HG03139 (cell line): ENCODE measurements at regions not wholly inside any gene's neighbourhood (a gene's known extent, or its start where the extent isn't known, plus 50 kb on each side); places are given as distances from the start of the nearest gene placed in this dataset.

Source experiments
- ATAC-seq: cut with Tn5 transposase; IDR thresholded peaks from one replicate; pipeline ENCODE4 v1.9.1; 2021; ENCODE audit not compliant: unreplicated experiment

DNA sequence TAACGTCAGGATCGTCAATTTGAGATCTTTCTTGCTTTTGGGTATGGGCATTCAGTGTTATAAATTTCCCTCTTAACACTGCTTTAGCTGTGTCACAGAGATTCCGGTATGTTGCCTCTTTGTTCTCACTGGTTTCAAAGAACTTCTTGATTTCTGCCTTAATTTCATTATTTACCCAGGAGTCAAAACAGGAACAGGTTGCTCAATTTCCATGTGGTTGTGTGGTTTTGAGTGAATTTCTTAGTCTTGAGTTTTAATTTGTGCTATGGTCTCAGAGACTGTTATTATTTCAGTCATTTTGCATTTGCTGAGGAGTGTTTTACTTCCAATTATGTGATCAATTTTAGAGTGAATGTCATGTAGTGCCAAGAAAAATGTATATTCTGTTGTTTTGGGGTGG is 153.1 kb downstream of the PCDH17 start:
- ATAC-seq = no peak

DNA sequence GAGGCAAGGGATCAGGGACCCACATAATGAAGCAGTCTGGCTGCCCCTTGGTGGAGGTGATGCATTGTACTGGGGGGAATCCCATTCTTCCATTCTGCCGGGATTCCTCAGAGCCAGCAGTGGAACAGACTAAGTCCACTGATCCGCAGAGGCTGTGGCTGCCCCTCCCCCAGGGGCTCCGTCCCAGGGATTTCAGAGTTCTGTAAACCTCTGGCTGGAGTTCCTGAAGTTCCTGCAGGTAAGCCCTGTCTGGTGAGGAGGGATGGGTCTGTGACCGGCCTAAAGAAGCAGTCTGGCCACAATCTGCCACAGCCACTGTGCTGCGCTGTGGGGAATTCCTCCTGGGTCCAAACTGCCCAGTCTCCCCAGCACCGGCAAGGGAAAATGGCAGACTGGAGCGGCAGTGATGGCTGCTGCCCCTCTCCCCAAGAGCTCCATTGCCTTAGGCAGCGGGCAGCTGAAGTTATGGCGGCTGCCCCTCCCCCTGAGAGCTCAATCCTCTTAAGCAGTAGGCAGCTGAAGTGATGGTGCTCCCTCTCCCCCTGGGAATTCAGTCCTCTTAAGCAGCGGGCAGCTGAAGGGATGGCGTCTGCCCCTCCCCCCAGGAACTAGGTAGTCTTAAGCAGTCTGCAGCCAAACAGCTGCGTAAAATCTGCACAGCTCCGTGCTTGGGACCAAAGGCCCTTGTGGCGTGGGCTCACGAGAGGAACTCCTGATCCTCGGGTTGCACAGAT is 155.7 kb downstream of the PCDH17 start:
- no peak for ATAC-seq

DNA sequence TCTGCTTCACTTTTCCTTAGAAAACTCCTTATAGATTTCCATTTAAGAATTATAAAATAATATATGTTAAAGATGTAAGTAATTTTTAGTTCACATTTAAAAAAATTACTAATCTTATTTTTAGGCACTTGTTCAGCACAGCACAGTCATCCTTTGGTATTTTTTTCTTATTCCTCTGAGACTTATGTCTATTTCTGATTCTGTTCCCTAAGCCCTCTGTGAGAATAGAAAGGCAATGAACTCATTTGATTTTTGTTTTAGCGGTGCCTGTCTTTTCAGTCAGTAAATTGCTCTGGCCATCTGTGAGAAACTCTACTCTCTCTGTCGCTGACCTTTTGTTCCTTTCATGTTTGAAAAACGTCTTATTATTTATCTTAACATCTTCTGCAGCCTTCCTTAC is 168.1 kb downstream of the PCDH17 start:
- ATAC-seq = no peak

DNA sequence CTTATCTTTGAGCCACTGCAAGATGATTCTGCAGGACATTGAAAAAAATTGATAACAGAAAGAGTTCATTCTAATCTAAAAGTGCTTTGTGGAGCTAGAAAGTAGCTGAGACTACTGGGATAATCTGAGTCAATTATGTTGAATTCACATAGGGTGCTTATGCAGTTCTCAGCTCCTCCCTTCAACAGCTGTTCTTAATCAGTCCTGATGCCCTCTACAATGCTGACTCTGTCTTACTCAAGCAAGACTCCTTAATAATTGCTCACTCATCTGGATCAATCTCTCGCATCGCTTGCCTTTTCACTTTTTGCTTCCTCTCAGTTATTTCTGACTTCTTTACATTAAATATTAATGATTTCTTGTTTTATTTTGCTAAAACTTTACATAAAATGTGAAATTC is 182.1 kb downstream of the PCDH17 start:
- ATAC-seq = no peak

DNA sequence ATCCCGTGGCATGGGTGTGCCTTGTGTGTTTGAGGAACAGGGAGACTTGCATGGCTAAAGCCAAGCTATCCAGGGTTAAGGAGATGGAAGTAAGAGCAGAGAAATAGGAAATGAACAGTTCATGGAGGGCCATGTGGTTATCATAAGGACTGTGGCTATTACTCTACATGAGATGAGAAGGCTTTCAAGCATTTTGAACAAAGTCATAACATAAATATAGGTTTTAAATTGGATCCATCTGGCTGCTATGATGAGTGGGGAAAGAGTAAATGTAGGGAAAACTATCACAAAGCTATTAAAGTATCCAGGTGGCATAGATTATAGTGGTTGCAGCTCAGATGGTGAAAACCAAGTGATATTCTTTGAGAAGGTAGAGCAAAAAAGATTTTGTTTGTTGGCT is 184.1 kb downstream of the PCDH17 start:
- ATAC-seq = no peak

DNA sequence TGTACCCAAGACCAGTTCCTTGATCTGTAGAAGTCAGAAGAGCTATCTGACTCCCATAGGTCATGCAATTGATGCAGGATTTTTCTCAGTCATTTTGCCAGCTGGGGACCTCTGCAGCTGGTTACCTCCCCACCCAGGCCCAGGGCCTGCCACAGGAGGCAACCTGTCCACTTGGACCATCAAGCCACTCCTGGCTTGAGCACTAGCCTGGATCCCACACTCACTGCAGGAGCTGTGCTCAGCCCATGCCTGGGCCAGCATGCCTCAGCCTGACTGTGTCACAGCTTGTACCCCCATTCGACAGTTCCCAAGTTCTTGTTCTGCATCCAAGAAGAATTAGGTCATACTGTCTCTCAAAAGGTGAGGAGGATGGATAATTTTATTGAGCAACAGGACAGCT is 189.4 kb downstream of the PCDH17 start:
- no peak for ATAC-seq

DNA sequence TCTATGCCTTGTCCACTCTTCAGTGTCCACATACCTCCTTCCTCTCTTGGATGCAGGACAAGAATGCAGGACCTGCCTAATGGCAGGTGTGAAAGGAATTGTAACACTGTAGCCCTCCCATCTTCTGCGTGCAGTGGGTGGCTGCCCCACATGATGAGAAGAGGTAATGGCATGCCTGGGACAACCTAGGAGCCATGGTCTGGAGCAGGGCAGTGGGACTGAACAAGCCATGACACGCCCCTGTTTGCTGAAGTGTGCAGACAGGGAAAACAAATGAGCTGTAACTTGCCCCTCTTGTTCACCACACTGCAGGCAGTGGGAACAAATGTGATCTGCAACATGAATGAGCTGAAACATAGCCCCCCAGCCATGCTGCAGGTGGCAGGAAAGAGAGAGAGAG is 192.2 kb downstream of the PCDH17 start:
- no peak for ATAC-seq

DNA sequence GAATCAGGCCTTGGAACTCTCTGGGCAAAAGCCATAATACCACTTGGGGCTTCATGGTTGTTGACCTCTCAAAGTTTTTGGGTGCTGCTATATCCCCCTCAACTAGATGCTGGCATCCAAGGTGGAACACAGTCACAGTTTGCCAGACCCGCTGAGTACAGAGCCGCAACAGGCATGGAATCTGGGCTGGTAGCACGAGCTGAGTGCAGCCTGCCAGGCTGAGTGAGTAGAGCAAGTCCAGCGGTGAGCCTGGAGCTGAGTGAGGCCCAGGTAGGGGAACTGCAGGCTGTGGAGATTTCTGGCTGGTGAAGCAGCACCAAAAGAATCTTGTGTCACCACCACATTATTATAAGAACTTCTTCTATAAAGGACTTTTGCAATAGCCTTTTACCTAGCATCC is 192.6 kb downstream of the PCDH17 start:
- no peak for ATAC-seq

DNA sequence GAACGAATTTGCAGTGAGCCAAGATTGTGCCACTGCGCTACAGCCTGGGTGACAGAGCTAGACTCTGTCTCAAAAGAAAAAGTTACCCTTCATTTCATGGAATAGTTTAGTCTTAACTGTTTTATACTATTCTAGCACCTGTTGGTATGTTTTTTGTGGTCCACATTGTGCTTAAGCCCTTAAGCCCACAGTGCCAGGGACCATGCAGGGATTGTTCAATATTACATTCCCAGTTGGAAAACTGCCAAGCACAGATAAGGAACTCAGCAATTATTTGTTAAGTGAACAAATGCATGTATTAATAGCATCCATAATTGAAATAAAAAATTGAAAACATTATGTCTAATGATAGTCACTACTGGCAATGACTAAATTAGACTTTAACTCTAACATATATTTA is 193.5 kb downstream of the PCDH17 start:
- no peak for ATAC-seq

DNA sequence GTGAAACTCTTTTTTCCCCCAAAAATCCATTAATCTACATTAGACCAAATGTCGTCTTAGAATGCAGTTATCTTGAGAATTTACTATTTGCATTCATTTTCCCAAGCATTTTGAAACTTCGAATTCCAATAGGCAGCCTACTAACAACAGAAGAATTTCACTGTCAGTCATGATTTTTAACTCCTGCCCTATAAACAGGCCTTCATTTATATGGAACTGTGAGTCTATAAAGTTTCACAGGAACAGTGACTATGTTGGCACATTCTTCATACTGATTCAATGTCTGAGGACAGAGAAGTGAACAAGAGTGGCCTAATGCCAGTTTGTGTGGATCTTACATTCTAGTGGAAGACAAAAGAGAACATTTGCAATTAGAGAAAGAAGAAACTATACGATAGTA is 198.0 kb downstream of the PCDH17 start:
- ATAC-seq = no peak

DNA sequence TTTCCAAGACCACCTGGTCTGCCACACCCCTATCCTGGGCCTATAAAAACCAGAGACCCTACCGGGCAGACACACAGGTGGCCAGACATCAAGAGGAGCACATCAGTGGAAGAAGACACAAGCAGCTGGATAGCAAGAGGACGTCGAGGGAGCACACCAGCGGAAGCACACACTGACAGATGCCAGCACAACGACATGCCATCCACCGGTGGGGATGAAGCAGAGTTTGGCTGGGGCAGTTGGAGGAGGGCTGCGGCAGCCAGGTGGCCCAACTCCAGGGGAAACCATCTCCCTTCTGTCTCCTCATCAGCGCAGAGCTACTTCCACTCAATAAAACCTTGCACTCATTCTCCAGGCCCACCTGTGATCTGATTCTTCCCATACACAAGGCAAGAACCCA is 200.6 kb downstream of the PCDH17 start:
- ATAC-seq = no peak

DNA sequence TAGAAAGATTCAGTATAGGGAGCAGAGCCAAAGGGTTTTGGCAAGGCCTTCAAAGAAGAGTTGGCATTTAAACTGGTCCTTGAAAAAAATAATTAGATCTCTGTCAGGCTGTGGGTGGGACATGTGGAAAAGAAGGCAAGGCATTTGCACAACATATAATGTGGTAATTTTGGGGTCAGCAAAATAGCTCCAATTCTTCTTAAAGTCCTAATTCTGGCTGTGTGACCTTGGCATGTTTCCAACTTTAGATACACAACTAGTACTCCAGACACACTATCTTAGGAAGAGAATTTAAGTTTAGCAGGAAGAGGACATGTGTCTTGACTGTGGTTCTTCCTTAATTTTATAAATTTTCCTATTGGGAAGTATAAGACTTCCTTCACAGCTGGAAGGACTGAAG is 206.3 kb downstream of the PCDH17 start:
- ATAC-seq = no peak

DNA sequence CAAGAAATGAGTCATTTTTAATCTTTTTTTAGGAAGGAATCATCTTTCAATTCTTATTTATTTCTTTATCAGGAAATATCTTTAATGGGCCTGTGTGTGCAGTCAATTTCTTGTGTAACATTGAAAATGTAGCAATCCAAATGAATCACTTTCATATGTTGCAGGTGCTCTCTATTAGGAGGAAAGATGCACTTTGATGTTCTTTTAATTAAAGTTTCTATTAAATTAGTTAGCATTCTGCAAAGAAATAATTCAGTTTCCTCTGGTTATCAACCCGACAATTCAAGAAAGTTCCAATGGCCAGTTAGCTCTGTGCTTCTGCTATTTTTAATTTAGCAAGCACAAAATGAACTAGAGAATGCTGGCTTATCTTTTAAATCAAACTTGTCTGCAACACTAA is 212.0 kb downstream of the PCDH17 start:
- ATAC-seq = no peak

DNA sequence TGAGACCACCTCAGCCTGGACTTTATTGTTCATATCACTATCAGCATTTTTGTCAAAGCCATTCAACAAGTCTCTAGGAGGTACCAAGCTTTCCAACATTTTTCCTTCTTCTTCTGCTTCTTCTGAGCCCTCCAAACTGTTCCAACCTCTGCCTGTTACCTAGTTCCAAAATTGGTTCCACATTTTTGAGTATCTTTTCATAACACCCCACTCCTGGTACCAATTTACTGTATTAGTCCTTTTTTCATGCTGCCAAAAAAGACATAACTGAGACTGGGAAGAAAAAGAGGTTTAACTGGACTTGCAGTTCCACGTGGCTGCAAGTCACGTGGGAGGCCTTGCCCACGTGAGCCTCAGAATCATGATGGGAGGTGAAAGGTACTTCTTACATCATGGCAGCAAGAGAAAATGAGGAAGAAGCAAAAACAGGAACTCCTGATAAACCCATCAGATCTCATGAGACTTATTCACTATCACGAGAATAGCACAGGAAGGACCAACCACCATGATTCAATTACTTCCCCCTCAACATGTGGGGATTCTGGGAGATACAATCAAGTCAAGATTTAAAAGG is 215.1 kb downstream of the PCDH17 start:
- ATAC-seq = no peak

DNA sequence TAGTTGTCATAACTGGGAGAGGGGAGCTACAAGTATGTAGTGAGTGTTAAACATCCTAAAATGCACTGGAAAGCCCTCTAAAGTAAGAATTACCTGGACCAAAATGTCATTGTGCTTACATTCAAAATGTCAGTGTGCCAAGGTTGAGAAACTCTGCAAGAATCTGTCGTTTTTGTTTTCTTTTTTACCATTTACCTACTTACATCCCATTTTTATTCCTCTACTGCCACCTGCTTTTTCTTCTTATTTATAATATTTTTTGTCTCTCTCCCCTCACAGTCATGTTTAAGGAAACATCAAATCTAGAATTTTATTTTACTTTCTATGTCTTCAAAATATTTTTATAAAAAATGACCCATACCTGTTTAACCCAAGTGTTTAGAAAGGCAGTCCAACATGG is 226.4 kb downstream of the PCDH17 start:
- no peak for ATAC-seq

DNA sequence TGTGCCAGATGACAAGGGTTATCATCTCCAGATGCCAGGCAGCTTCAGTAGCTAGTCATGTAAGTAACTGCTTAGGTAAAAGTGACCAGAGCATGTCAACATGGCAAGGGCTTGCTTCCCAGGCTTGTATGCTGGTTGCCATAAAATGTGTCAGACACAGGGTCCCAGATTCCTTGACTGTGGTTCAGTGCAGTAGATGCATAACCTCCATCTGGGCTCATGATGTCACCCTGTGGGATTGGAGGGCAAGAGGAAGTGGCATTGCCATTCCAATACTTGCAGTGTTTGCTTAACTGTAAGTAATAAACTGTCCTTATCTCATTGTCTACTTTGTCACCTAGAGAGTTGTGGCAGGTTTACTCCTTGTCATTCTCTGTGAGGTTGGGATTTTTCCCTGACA is 226.8 kb downstream of the PCDH17 start:
- no peak for ATAC-seq

DNA sequence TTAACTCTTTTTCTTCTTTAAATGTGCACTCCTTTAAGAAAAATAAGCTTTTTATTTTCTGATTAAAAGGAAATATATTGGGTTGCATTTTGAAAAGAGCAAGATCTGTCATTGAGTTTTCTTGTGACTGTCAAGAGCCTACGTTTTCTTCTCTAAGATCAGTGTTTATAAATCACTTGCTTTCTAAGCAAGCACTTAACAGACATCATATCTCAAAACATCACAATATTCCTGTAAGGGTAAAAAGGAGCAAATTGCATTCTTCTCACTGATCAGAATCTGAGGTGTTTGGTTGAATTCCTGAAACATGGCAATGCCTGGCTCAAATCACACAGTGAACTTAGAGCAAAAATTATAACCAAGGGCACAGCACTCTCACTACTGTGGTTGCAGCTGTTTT is 231.3 kb downstream of the PCDH17 start:
- no peak for ATAC-seq

DNA sequence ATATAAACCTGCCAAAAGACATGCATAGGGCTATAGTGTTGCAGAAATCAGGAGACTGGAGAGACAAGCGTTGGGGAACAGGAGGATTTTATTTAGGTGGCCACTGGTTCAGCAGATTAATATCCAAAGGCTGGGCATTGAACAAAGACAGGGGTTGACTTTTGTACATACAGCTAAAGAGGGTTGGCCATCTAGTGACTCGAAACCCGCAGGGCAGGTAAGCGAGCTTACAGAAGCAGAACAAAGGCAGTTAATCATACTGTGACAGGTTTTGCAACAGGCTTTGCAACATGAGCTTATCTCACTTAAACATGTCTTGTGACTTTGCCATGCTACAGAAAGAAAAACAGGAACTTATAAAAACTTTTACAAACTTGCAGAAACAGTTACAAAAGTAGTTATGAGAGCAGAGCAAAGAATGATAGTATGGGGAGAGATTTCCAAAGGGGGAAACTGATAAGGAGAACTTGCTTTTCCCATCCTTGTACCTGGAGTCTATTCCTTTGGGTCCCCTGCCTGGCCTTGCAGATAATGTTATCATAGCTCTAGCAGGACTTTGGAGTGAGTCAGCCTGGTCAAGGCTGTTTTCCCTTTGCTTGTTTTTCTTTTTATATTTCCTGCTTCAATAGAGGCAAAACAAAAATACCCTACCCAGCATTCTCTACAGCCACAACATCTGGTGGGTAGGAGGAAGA is 234.2 kb downstream of the PCDH17 start:
- ATAC-seq = no peak

DNA sequence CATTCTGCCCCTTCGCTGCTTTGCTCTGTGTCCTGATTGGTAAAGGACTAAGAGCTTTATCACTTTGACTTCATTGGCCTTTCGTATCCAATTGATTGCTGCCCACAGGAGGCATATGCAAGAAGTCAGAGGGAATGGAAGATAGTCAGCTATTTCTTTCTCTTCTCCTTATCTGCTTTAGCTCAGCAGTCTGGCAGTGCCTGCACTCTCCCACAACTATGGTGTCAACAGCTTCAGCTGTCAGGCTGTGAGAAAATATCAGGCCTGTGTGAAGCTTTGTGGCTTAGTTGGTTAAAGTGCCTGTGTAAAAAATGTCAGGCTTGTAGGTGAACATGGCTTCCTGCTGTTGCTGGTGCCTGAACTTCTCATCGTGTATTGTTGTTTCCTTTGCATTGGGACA is 243.0 kb downstream of the PCDH17 start:
- ATAC-seq = no peak

DNA sequence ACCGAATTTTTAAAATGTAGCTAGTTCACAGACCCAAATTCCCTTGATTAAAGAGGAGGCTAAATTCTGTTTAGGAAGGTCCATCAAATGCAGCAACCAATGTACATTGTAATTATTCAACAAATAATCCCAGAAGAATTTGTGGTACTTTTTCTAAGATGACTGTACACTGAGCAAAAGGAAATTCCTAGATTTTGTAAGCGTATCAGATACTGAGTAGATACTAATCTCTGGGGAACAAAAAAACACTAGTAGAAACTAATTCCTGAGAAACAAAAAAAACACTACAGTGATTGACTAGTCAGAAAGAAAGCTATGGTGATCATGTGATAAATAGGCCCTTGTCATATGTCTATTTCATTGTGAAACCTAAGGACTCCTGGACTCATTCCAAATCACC is 246.1 kb downstream of the PCDH17 start:
- no peak for ATAC-seq

DNA sequence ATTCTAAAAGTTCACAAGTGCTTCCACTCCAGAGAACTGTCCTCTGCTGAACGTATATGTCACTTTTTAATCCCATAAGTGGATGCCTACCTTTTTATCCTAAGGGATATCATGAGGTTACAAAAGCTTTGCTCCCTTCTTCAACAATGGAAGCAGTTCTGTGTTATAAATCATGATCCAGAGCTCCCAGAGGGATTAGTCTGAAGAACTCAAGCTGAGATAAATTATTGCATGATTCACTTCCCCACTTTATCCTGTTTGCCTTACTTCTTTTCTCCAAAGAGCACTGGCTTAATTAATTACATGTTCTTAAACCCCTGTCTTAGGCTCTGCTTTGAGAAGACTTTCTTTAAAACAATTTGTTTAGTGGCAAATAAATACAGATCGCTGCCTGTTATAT is 246.7 kb downstream of the PCDH17 start:
- no peak for ATAC-seq

DNA sequence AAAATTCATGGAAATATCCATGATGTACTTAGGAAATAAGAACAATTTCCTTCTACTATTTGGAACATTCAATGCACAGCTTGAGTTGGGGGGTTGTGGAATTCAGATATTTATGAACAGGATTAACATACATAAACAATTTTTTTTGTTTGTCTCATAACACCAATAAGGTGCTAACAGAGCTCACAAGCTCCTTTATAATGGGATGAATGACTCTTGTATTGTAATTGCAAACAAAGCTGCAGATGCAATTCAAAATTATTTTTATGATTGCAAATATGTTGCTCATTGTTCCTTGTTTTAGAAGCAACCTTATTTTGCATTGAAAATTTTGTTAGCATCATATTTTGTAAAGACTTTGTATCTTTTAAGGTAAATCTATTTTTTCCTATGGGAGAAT is 265.7 kb downstream of the PCDH17 start:
- no peak for ATAC-seq

DNA sequence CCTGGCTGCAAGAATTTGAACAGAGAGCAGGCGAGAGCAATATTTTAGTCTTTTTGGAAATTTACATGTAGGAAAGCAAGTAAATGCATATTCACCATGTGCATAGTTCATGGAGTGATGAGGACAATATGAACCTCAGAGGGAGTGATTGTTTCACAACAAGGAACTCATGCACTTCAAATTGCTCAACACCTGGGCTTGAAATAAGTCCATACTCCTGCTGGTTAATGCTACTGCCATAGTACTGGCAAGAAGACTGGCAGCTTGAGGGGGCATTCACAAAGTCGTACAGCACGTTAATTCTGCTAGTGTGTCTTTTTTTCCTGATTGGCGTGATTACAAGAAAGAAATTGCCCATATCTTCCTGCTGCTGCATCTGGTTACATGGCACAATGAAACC is 267.6 kb downstream of the PCDH17 start:
- ATAC-seq = no peak
